BJ (cell line): ENCODE measurements at regions not wholly inside any gene's neighbourhood (a gene's known extent, or its start where the extent isn't known, plus 50 kb on each side); places are given as distances from the start of the nearest gene placed in this dataset.

Experiments used
- CTCF ChIA-PET: fragments of 350-600 bp; formaldehyde crosslinking; extraction: SDS; loops from one replicate; lab custom pipeline; 2021; ENCODE audit warnings: antibody characterized with exemption, inconsistent platforms; lab: Yijun Ruan, JAX
- POLR2A ChIA-PET: fragments of 300-600 bp; sonication (Branson Sonifier 250); formaldehyde crosslinking; extraction: SDS; loops from one replicate; lab custom pipeline; 2021; ENCODE audit warnings: antibody characterized with exemption; lab: Charles Lee
- DNase-seq: peaks from one replicate; pipeline ENCODE4 v3.0.0-alpha.2; 2011; ENCODE audit warnings: low read depth
- H3K27me3 ChIP-seq: 2 replicates; pipeline ENCODE4 v1.6.0; 2011; ENCODE audit warnings: low read length; ENCODE audit not compliant: control insufficient read depth, insufficient read depth
- H3K36me3 ChIP-seq: 2 replicates; pipeline ENCODE4 v1.5.1; 2011; ENCODE audit warnings: low read length; ENCODE audit not compliant: control insufficient read depth, insufficient read depth
- H3K4me3 ChIP-seq: 2 replicates; pipeline ENCODE4 v1.5.1; 2011; ENCODE audit warnings: low read depth, mild to moderate bottlenecking, control low read depth, low read length
- TF ChIP-seq, protein P1 (sequence below): IDR thresholded peaks from 2 replicates; pipeline ENCODE4 v1.5.1; 2011; ENCODE audit warnings: low read depth, mild to moderate bottlenecking, control low read depth, inconsistent platforms, low read length, moderate library complexity; ENCODE audit not compliant: insufficient read depth

GRCh38 chr6:144809969-144810368 is 524.8 kb downstream of the UTRN start:
- no peak overlapping the region for H3K4me3 ChIP-seq
- no peak for DNase-seq
- TF ChIP-seq, protein P1, sequence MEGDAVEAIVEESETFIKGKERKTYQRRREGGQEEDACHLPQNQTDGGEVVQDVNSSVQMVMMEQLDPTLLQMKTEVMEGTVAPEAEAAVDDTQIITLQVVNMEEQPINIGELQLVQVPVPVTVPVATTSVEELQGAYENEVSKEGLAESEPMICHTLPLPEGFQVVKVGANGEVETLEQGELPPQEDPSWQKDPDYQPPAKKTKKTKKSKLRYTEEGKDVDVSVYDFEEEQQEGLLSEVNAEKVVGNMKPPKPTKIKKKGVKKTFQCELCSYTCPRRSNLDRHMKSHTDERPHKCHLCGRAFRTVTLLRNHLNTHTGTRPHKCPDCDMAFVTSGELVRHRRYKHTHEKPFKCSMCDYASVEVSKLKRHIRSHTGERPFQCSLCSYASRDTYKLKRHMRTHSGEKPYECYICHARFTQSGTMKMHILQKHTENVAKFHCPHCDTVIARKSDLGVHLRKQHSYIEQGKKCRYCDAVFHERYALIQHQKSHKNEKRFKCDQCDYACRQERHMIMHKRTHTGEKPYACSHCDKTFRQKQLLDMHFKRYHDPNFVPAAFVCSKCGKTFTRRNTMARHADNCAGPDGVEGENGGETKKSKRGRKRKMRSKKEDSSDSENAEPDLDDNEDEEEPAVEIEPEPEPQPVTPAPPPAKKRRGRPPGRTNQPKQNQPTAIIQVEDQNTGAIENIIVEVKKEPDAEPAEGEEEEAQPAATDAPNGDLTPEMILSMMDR, result no peak
- no peaks in the 10 kb centered on the region for H3K36me3 ChIP-seq
- H3K27me3 ChIP-seq, result no peaks in the 10 kb centered on the region
- ChIA-PET POLR2A (no interaction called here), CTCF (interaction anchor here (0.9 to 1.2 kb wide), 2 partner anchors 25 to 36 kb away, joined by 3 to 4 read pairs; no protein-coding TSS in a partner anchor)

DNA sequence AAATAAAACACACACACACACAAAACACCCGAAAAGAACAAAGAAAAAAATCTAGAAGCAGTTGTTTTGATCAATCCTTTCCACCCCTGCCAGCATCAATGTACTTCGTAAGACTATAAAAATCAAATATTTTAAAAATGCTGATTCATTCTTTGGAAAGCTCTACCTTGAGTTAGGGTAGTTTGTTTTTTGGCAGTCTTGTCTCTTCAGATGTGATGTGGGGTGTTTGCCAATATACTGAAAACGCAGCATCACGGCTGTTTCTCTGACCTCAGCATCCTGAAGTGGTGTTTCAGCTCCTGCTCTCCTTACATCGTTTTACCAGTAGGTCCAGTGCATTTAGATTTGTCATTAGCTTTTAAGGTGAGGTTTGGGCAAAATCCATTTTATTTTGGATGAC is 526.0 kb downstream of the UTRN start:
- Histone ChIP-seq H3K27me3 (no peaks in the 10 kb centered on the region), H3K36me3 (no peaks in the 10 kb centered on the region), H3K4me3 (no peak overlapping the region)
- TF ChIP-seq, protein P1, result no peak
- DNase-seq, result no peak
- CTCF ChIA-PET, result interaction anchor here (0.9 to 1.2 kb wide), 3 partner anchors 24 to 35 kb away, joined by 3 to 4 read pairs (median 3); no protein-coding TSS in a partner anchor
- POLR2A ChIA-PET, result no interaction called here

DNA sequence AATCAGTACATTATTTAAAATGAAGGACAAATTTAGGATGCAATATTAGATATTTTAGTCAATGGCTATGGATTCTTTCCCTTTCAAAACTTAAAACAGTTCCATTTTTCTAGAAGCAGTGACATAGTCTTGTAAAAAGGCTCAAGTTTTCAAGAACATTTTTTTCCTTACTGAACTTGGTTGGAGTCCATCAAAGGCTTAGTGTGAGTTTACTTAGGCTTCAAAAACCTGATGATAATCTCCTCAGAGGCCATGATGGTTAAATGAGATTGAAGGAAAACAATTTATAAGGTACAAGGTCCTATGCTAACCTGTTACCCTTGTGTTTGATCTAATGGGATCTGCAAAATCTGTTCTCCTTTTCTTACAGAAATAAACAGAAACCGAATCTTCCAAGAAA is 531.8 kb downstream of the UTRN start:
- Histone ChIP-seq H3K36me3 (peaks cover 1% of the 10 kb centered on the region; the same call in 1 of the 2 replicates), H3K4me3 (no peak overlapping the region), H3K27me3 (no peaks in the 10 kb centered on the region)
- no peak for DNase-seq
- TF ChIP-seq, protein P1, result no peak
- POLR2A ChIA-PET, result no interaction called here
- CTCF ChIA-PET, result no interaction called here

DNA sequence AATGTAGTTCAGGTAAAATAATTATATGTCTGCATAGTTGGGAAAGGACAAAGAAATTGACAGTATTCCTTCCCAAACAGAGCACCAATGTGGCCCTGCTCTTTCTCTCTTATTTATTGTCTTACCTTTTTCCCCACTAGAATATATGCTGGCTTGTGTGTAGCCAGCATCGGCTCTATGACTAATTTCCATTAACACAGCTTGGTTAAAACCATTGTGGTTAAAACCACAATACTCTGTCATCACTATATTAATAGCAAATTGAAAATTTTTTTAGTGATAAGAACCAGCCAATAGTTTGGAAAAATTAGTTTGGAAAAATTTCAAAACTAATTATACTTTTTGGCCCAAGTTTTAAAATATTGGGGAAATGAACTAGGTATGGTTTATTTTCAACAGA is 535.1 kb downstream of the UTRN start:
- Histone ChIP-seq H3K4me3 (no peak overlapping the region), H3K36me3 (peaks cover 1% of the 10 kb centered on the region; the same call in 1 of the 2 replicates), H3K27me3 (no peaks in the 10 kb centered on the region)
- ChIA-PET POLR2A (no interaction called here), CTCF (no interaction called here)
- no peak for DNase-seq
- TF ChIP-seq, protein P1, result no peak

- ChIA-PET POLR2A (no interaction called here), CTCF (no interaction called here)
Measured at GRCh38 chr6:144823131-144823530, 538.0 kb downstream of the UTRN start.

More at GRCh38 chr6:144823131-144823530, 538.0 kb downstream of the UTRN start:
- DNase-seq, result no peak
- no peaks in the 10 kb centered on the region for H3K27me3 ChIP-seq
- TF ChIP-seq, protein P1, result no peak
- H3K4me3 ChIP-seq, result no peak overlapping the region
- H3K36me3 ChIP-seq, result peaks cover 1% of the 10 kb centered on the region; the same call in 1 of the 2 replicates
